ENCODE measurements at regions not wholly inside any gene's neighbourhood (a gene's known extent, or its start where the extent isn't known, plus 50 kb on each side); places are given as distances from the start of the nearest gene placed in this dataset.
"Not testable (repeated sequence)": the region's sequence is repeated elsewhere in the genome, so short reads cannot be mapped to it uniquely, and the experiment has no call there.

GRCh38 chr4:170226288-170226687 is 136.5 kb upstream of the AADAT start:
- TF ChIP-seq, protein P1, sequence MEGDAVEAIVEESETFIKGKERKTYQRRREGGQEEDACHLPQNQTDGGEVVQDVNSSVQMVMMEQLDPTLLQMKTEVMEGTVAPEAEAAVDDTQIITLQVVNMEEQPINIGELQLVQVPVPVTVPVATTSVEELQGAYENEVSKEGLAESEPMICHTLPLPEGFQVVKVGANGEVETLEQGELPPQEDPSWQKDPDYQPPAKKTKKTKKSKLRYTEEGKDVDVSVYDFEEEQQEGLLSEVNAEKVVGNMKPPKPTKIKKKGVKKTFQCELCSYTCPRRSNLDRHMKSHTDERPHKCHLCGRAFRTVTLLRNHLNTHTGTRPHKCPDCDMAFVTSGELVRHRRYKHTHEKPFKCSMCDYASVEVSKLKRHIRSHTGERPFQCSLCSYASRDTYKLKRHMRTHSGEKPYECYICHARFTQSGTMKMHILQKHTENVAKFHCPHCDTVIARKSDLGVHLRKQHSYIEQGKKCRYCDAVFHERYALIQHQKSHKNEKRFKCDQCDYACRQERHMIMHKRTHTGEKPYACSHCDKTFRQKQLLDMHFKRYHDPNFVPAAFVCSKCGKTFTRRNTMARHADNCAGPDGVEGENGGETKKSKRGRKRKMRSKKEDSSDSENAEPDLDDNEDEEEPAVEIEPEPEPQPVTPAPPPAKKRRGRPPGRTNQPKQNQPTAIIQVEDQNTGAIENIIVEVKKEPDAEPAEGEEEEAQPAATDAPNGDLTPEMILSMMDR (IDR thresholded peaks at IDR 0.05; ENCODE audit: borderline replicate concordance, insufficient read depth, low read depth, low read length), result no peak
- no peak overlapping the region for H3K4me3 ChIP-seq (ENCODE audit: low read depth, low read length)

GRCh38 chr4:170214731-170215130 is 125.0 kb upstream of the AADAT start:
- H3K4me3 ChIP-seq (ENCODE audit: low read depth, low read length), result no peak overlapping the region
- TF ChIP-seq, protein P1 (IDR thresholded peaks at IDR 0.05; ENCODE audit: borderline replicate concordance, insufficient read depth, low read depth, low read length), result no peak

GRCh38 chr4:170214101-170214500 is 124.3 kb upstream of the AADAT start:
- TF ChIP-seq, protein P1 (IDR thresholded peaks at IDR 0.05; ENCODE audit: borderline replicate concordance, insufficient read depth, low read depth, low read length), result no peak

GRCh38 chr4:170202721-170203120 is 113.0 kb upstream of the AADAT start:
- H3K4me3 ChIP-seq (ENCODE audit: low read depth, low read length), result no peak overlapping the region
- TF ChIP-seq, protein P1 (IDR thresholded peaks at IDR 0.05; ENCODE audit: borderline replicate concordance, insufficient read depth, low read depth, low read length), result no peak

More at GRCh38 chr4:170214101-170214500, 124.3 kb upstream of the AADAT start:
- no peak overlapping the region for H3K4me3 ChIP-seq (ENCODE audit: low read depth, low read length)

DNA sequence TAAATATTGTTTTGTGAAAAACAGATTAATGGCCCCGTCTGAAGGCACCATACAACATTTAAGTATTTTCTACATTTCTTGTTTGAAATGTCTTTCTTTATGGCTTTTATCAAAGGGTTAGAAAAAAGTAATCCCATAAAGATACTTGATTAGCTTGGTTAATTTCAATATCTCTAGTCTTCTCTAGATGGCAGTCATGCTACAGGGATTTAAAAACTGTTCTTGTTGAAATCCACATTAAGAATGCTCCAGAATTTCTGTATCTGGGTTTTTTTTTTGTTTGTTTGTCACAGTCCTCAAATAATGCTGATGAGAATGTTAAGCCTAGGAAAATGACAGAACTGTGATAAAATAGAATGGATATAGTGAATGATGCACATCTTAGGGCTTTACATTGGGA is 109.0 kb upstream of the AADAT start:
- TF ChIP-seq, protein P1 (IDR thresholded peaks at IDR 0.05; ENCODE audit: borderline replicate concordance, insufficient read depth, low read depth, low read length), result no peak

GRCh38 chr4:170194794-170195193 is 105.0 kb upstream of the AADAT start:
- not testable (repeated sequence) for H3K4me3 ChIP-seq (ENCODE audit: low read depth, low read length)

More for the DNA sequence above, 109.0 kb upstream of the AADAT start:
- H3K4me3 ChIP-seq (ENCODE audit: low read depth, low read length), result no peak overlapping the region

- TF ChIP-seq, protein P1 (IDR thresholded peaks at IDR 0.05; ENCODE audit: borderline replicate concordance, insufficient read depth, low read depth, low read length), result no peak
- H3K4me3 ChIP-seq (ENCODE audit: low read depth, low read length), result no peak overlapping the region
These were observed 103.7 kb upstream of the AADAT start for GRCh38 chr4:170193496-170193895.

- H3K4me3 ChIP-seq (ENCODE audit: low read depth, low read length), result no peak overlapping the region
- TF ChIP-seq, protein P1 (IDR thresholded peaks at IDR 0.05; ENCODE audit: borderline replicate concordance, insufficient read depth, low read depth, low read length), result no peak
These were observed 100.5 kb upstream of the AADAT start for GRCh38 chr4:170190265-170190664.
